GM19193 (cell line): ENCODE measurements at regions not wholly inside any gene's neighbourhood (a gene's known extent, or its start where the extent isn't known, plus 50 kb on each side); places are given as distances from the start of the nearest gene placed in this dataset.

Experiments used
- POLR2A ChIP-seq: IDR thresholded peaks from 4 replicates; pipeline ENCODE4 v1.6.1; 2011; ENCODE audit not compliant: insufficient read depth, insufficient read length; ENCODE audit errors: extremely low read depth

DNA sequence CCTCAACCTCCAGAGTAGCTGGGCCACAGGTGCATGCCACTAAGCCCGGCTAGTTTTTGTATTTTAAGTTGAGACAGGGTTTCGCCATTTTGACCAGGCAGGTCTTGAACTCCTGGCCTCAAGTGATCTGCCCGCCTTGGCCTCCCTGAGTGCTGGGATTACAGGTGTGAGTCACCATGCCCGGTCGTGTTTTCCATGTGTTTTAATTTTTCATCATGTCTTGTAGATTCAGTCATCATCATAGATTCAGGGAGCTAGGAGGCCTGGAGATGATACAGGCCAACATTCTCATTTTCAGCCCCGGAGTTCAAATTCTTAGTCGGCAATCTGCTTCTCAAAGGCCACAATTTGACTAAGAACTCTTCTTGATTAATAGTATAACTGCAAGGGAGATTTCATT, 73.5 kb upstream of the GRAMD1B start:
- no peak for TF ChIP-seq POLR2A

DNA sequence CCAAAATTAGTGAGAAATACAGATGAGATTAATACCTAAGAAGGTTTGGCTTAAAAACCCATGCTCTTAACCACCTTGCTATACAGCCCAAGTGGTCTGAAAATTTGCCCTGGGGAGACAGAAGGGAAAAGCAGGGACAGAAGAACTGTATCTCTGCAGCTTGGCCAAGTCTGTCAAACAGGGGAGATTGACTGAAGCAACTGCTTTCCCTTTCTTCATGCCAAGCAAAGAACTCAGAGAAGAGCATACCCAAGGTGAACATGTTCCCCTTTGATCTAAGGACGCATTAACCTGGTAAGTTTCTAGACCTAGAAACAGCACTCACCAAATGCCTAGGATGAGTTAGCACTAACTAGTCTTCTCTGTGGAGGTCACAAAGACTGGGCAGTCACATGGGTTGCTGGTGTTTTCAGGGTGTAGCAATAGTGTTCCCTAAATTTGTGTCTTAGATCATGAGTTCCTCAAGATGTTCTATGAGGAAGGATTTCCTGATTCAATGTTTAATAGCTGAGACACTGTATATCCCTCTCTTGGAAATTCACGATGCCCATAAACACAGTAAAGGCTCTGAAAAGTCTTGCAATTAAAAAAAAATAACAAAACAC, 75.6 kb upstream of the GRAMD1B start:
- no peak for TF ChIP-seq POLR2A

DNA sequence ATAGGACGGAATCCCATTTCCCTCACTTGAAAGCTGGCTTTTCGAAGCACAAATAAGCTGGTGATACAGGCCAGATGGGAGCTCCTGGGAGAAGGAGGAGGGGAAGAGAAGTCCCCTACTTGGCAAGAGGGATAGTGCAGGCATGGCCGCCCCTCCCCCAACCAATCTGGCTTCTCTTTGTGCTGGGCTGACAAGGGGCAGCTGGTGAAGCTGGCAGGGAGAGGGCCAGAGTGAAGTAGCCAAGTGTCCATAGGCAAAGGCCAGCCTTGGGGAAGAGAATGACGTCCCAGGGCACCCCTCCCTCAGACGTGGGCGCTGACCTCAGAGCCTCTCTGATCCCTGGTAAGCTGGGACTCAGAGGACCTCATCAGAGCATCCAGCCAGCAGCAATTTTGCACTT, 78.7 kb upstream of the GRAMD1B start:
- no peak for TF ChIP-seq POLR2A

DNA sequence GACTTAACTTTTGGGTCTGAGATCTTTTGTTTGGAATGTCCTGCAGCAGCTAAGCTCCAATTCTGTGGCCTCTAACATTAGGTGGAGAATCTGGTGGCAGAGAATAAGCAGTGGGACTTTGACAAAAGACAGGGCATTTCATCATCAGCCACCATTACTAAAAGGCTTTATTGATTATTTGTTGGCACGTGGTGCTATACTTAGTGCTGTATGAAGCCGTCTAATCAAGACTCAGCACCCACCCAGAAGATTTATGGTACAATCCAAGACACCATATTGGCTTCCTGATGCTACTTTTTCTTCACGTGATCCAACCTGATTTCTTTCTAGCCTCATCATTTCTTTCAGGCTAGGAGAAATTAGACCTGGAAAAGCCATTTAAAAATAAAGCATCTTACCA, 80.7 kb upstream of the GRAMD1B start:
- no peak for TF ChIP-seq POLR2A

DNA sequence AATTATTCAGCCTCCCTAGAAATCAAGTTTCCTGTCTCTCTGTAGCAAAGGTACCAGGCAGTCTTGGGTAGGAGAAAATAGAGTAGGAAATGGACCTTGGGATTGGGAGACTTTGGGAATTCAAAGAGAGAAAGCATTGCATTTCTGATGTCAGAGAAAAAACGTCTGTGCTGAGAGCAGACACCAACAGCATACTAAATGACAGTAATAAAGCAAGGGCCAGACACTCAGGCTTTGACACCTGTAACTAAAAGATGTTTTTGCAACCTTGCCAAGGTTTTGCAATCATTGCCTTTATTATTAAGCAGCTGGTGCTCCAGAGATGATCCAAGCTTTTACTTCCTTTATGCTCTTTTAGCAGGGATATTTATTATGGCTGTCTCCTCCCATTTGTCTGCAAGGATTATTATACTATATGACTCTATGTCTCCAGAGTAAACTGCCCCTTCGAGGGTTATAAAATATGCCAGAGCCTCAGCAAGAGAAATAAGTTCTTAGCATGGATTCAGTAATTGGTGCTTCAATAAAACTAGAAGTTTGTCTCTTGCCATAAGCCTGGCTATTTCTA, 85.2 kb upstream of the GRAMD1B start:
- TF ChIP-seq POLR2A, result no peak

DNA sequence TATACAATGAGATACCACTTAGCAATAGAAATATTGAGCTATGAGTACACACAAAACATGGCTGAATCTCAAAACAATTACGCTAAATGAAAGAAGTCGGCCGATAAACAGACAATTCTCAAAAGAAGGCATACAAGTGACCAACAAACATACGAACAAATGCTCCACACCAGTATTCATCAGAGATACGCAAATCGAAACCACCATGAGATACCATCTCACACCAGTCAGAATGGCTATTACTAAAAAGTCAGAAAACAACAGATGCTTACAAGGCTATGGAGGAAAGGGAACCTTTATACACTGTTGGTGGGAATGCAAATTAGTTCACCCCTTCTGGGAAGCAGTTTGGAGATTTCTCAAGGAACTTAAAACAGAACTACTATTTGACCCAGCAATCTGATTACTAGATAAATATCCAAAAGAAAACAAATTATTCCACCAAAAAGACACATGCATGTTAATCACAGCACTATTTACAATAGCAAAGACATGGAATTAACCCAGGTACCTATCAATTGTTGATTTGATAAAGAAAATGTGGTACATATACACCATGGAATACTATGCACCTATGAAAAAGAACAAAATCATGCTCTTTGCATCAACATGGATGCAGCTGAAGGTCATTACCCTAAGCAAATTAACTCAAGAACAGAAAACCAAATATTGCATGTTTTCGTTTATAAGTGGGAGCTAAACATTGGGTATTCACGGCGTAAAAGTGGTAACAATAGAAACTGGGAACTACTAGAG, 90.9 kb upstream of the GRAMD1B start:
- no peak for TF ChIP-seq POLR2A

DNA sequence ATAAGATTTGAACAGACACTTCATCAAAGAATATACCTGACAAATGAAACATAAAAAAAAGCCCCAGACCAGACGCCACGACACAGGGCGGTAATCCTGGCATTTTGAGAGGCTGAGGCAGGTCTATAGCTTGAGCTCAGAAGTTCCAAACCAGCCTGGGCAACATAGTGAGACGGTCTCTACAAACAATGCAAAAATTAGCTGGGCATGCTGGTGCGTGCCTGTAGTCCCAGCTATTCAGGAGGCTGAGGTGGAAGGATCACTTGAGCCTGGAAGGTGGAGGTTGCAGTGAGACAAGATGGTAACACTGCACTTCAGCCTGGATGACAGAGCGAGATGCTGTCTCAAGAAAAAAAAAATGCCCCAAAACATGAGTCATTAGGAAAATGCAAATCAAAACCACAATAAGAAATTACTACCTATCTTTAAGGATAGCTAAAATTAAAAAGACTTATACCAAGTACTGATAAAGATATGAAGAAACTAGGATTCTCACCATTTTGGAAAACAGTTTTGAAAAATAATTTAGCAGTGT, 91.7 kb upstream of the GRAMD1B start:
- no peak for TF ChIP-seq POLR2A

DNA sequence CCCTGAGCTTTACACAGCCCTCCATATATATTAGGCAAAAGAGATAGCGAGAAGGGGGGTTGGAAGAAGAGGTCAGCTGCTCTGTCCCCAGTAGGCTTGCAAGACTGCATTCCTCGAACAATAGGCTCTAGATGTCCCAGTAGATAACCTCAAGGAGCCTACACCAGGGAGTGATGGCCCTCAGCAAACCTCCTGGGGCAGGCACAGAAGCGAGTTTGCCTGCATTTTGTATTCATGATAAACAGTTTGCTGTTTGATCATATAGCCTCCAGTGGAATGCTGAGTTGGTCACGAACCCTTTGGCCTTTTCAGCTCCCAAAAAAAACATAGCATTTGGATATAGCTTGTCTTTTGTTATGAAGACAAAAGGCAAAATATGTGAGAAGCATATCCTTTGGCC, 95.1 kb upstream of the GRAMD1B start:
- no peak for TF ChIP-seq POLR2A

DNA sequence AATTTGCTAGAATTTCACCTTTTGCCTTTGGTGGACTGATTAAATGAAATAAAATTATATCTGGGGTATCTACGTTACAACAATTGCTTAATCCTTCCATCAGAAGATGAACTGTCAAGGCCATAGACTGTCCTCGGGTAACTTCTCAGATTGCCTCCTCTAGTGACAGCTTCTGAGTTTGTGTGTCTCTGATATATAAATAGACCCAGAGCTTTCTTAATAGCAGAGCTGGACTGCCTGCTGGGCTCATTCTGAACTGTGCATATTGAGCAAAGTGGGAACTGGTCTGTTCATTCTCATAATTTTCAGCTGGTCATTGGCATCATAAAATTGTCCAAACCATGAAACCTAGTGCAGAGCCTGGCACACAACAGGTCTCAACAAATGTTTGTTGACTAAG, 99.1 kb upstream of the GRAMD1B start:
- TF ChIP-seq POLR2A, result no peak

DNA sequence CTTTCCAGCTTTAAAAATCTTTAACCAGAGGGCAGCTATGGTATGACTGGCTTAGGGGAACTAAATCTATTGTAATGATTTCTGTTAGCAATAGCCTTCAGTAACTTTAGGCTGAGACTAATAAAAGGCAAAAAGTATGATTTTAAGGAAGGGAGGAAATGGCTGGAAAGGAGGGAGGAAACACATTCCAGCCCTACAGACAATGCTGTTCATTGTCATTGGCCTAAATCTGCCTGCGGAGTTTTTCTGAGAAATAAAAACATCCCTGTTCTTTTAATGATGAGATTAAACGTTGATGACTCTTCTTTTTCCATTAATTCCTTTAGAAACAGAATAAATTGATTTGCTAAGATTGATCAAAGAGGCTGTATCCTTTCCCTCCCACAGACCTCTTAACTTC, 99.6 kb upstream of the GRAMD1B start:
- no peak for TF ChIP-seq POLR2A

DNA sequence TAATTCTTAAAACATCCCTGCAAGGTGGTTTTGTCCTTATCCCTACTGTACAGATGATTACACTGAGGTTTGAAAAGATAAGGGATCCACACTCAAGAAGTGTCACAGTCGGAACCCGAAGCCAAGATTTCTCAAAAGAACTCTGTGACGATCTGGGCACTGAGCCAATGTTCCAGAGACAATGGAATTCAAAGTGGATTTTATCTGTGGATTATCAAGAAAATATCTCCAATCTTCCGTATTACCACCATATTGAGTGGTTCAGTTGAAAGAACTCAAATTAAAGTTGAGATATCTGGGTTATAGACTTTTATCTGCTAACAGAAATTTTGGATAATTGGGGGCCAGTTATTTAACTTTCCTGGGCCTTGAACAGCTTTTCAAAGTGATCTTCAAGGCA, 100.0 kb upstream of the GRAMD1B start:
- no peak for TF ChIP-seq POLR2A

DNA sequence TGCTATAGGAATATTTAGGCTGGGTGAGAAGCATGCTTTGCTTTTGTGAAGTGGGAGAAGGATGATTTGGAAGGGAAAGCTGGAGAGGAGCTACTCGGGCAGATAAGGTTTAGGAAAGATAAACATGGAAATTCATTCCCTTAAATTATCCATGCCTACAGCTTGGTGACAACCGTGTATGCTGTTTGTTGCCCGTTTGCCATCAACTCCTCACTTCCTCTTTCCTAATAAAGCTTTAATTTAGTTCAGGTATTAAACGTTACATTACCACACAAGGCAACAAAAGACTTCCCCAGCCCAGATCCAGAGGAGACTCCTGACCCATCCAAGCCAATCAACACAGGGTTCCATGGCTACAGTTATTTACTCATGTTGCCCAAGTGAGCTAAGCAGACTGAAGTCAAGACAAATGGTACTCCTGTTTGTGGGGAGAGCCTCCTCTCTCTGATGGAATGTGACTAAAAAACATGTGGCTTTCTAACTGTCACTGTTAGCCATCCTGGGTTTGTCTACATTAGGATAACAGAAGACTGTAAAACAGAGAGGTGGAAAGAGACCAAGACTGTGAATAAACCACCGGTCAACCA, 101.7 kb upstream of the GRAMD1B start:
- TF ChIP-seq POLR2A, result no peak

DNA sequence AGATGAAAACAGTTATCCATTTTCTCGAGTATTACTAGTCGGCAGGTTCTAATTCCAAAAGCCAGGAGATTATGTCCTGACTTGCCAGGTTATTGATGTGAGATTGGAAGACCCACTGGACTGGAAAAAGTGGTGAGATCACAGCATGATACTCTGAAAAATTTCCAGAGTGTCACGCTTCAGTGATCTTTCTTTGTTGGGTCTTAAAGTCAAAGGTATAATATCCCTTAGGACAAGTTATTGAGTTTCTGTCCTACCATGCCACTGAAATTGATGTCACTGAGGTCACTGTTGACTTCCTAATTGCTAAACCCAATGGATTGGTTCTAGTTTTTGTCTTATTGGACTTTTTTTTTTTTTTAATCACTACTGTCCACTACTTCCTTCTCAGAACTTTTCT, 104.5 kb upstream of the GRAMD1B start:
- TF ChIP-seq POLR2A, result no peak

DNA sequence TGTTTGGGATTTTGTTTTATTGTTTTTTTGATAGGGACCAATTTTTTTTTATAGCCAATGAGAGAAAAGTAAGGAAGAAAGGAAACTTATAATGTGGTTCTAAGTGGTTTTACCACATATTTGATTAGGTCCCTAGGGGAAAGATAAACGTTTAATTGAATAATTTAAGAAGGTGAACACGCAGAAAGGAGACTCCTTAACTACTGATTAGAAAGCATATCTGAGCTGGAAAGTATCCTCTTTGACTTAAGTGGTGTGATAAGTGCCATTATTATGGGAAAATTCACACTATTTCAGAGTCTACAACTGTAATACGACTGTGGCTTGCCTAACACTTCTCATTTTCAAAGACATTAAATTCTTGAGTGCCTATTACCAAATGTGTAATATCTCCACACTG, 106.5 kb upstream of the GRAMD1B start:
- TF ChIP-seq POLR2A, result no peak

DNA sequence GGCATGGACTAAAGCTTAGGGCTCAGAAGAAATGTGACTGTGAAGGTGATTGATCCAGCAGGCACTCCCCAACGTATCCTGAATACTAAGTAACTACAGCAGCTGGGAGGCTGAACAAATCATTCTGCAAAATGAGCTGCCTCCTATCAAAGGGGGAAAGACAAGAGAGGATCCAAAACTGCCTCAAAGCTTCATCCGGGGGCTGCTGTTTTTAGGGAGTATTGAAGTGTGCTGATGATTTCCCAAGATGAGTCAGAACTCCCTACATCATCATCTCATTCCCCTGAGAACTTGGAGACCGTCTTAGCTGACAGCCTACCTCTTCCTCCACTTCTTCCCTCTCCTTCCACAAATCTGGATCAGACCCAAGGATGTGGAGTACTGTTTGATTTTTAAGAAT, 108.4 kb upstream of the GRAMD1B start:
- TF ChIP-seq POLR2A, result no peak

DNA sequence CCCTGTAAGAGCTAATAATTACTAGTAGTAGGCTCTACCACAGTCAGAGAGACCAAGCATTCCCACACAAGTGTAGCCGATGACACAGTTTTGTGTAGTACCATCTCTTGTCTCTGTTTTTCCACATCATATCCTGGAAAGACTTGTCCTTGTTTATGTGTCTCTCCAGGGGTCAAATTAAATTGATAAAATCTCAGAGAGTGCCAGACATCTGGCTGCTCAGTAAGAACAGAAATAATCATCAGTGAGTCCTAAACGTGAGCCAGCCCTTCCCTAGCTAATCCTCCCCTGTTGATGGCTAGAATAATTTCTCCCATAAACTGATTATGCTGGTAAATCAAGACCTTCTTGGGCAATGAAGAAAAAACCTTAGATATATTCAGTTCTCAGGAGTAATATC, 111.4 kb upstream of the GRAMD1B start:
- TF ChIP-seq POLR2A, result no peak
